GM18511 (cell line): ENCODE measurements at regions not wholly inside any gene's neighbourhood (a gene's known extent, or its start where the extent isn't known, plus 50 kb on each side); places are given as distances from the start of the nearest gene placed in this dataset.

ENCODE experiments used
- ATAC-seq: cut with Tn5 transposase; IDR thresholded peaks from one replicate; pipeline ENCODE4 v1.9.1; 2021; ENCODE audit warnings: mild to moderate bottlenecking, moderate library complexity; ENCODE audit not compliant: unreplicated experiment

- ATAC-seq: peak; percentile 47
These were observed 238.8 kb downstream of the EDEM1 start for GRCh38 chr3:5426094-5426883.

GRCh38 chr3:5427021-5427420 lies 239.5 kb downstream of the EDEM1 start:
- ATAC-seq: no peak

DNA sequence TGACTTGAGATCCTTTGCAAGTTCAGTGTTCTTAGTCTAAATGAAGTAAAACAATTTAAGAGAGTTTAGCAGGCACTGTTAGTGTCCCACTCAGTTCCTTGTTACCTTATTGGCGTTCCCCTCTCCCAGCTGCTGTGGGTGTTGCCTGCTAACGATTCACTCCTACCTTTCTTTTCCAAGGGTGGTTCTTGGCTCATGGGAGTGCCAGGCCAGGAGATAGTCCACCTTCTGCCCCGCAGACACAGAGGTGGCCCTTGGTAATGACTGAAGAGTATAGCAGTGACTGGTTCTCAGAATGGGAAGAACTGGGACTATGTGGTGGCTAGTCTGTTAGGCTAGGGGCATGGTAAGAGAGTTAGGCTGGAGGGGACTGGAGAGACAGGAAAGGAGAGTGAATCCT lies 240.4 kb downstream of the EDEM1 start:
- ATAC-seq: no peak

GRCh38 chr3:5428607-5429516 lies 241.4 kb downstream of the EDEM1 start:
- ATAC-seq: peak; percentile 83

GRCh38 chr3:5429517-5429890 lies 242.0 kb downstream of the EDEM1 start:
- peak; percentile 0 for ATAC-seq

GRCh38 chr3:5430701-5431100 lies 243.2 kb downstream of the EDEM1 start:
- no peak for ATAC-seq

GRCh38 chr3:5431146-5431545 lies 243.6 kb downstream of the EDEM1 start:
- ATAC-seq: no peak

DNA sequence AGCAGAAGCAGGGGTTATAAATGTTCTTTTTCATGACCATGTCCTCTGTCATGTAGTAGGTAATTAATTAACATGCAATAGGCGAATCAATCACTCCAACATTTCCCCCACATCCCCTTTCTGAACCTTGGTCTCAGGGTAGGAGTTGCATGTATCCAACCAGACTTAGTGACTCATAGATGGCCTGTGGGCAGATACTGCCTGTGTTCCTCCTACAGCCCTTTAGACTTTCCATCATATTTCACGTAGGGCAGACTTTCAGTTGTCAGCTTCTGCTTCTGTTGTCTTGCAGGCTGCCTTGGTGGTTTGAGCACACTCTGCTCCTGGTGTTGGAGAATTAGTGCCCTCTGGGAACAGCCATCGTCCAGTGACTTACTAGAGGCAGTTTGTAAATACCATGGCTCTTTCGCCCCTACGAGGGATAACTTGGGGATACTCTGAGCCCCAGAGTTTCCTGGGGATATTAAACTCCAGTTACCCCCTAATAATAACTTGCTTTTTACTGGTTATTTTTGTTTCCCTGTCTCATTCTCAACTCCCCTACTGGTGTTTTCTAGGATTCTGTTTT lies 244.4 kb downstream of the EDEM1 start:
- no peak for ATAC-seq

DNA sequence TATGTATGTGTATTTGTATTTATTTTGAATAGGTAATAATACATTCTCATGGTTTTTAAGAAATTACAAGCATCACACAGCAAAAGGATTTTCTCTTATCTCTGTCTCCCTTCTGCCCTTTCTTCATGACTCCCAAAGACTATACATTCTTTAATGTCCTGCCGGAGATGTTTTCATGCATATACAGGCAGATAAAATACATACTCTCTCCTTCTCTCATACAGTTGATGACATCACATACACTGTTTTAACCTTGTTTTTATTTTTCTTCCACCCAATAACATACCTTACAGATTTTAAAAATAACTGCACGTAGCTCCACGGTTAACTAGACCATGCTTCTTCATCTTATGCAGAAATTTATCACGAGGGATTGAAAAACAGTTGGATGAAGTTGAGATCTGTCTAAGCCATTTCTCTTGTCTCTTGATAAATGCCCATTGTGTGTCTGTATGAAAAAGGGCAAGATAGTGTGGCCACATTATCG lies 249.8 kb downstream of the EDEM1 start:
- ATAC-seq: no peak

- no peak for ATAC-seq
These were observed 250.3 kb downstream of the EDEM1 start for GRCh38 chr3:5437783-5438323.

DNA sequence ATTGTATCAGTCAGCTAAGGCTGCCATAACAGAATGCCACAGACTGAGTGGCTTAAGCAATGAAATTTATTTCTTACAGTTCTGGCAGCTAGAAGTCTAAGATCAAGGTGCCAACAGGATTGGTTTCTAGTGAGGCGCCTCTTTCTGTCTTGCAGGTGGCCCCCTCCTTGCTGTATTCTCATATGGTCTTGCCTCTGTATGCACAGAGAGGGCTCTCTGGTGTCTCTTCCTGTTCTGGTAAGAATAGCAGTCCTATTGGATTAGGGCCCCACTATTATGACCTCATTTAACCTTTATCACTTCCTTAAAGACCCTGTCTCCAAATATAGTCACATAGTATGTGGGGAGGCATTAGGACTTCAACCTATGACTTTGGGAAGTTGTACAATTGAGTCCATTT lies 253.9 kb downstream of the EDEM1 start:
- ATAC-seq: no peak

GRCh38 chr3:5442106-5442785 lies 254.7 kb downstream of the EDEM1 start:
- no peak for ATAC-seq

DNA sequence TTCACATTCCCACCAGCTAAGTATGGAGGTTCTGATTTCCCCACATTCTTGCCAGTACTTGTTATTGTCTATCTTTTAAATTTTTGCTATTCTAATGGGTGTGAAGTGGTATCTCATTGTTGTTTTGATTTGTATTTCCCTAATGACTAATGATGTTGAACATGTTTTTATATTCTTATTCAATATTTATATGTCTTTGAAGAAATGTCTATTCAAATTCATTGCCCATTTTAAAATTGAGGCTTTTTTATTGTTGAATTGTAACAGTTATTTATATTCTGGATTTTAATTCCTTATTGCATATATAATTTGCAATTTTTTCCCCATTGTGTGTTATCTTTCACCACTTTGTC lies 255.3 kb downstream of the EDEM1 start:
- ATAC-seq: no peak

GRCh38 chr3:5444253-5444652 lies 256.7 kb downstream of the EDEM1 start:
- no peak for ATAC-seq

- no peak for ATAC-seq
These were observed 258.2 kb downstream of the EDEM1 start for GRCh38 chr3:5445676-5446201.

GRCh38 chr3:5448246-5448645 lies 260.7 kb downstream of the EDEM1 start:
- ATAC-seq: no peak

- ATAC-seq: no peak
These were observed 261.3 kb downstream of the EDEM1 start for GRCh38 chr3:5448816-5449215.

GRCh38 chr3:5456199-5456598 lies 268.7 kb downstream of the EDEM1 start:
- ATAC-seq: peak; percentile 83

GRCh38 chr3:5458526-5458925 lies 271.0 kb downstream of the EDEM1 start:
- no peak for ATAC-seq

DNA sequence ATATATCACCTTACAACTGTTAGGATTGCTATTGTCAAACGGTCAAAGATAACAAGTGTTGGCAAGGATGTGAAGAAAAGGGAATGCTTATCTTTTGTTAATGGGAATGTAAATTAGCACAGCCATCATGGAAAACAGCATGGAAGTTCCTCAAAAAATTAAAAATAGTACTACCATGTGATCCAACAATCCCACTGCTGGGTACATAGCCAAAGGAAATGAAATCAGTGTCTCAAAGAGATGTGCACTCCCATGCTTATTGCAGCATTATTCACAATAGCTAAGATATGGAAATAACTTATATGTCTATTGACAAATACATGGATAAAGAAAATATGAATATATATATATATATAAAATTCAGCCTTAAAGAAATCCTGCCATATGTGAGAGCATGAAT lies 274.6 kb downstream of the EDEM1 start:
- ATAC-seq: no peak

GRCh38 chr3:5463991-5464390 lies 276.5 kb downstream of the EDEM1 start:
- ATAC-seq: no peak
